K562 (cell line): ENCODE measurements at regions not wholly inside any gene's neighbourhood (a gene's known extent, or its start where the extent isn't known, plus 50 kb on each side); places are given as distances from the start of the nearest gene placed in this dataset.

Source experiments
- ATAC-seq: fragments of 200-7000 bp; cut with Tn5 transposase; 3 replicates; pipeline ENCODE4 v1.9.1; 2020; ENCODE audit warnings: moderate library complexity
- BruUV-seq: library from RNA; stranded (reverse); fragments of 400-500 nt; replicated peaks from 2 replicates; lab custom pipeline; 2021; lab: Mats Ljungman, UMichigan
- CTCF ChIA-PET: fragments of 300-600 bp; formaldehyde crosslinking; extraction: SDS; loops from one replicate; lab custom pipeline; 2021; ENCODE audit warnings: low intra/inter-chr PET ratio; lab: Yijun Ruan, JAX
- POLR2A ChIA-PET: fragments of 300-600, 350-650 bp; sonication (Branson Sonifier 250); formaldehyde crosslinking; extraction: SDS; loops from one replicate; lab custom pipeline; 2021; ENCODE audit warnings: antibody characterized with exemption, inconsistent platforms; lab: Yijun Ruan, JAX
- DNase-seq, 4 experiments: peaks; one replicate each; pipeline versions ENCODE4 v3.0.0 to v3.0.0-alpha.2; 2011 to 2018; ENCODE audit warnings: low spot score in 3 of 4, mixed read lengths in 3 of 4; ENCODE audit errors: extremely low read depth in 1 of 4
- FAIRE-seq: peaks from 2 replicates; lab custom pipeline; 2011; peaks lifted over from hg19 to GRCh38; lab: Jason Lieb, UNC
- H2AFZ ChIP-seq: 2 replicates; pipeline ENCODE4 v1.6.0; 2011; ENCODE audit warnings: low read depth, low read length, control low read depth, inconsistent platforms
- H3K27ac ChIP-seq: fragments of 200-600 bp; 3 replicates; pipeline ENCODE4 v1.8.0; 2011; ENCODE audit warnings: low read depth, mild to moderate bottlenecking, control low read depth, inconsistent platforms, low read length, moderate library complexity, mixed read lengths; ENCODE audit errors: extremely low read depth
- H3K27me3 ChIP-seq, 2 experiments: fragments of 300-600 bp in 1 of 2; 2 replicates in 1 of 2; 3 replicates in 1 of 2; pipeline versions ENCODE4 v1.6.0 to v1.8.0; 2011; ENCODE audit warnings: inconsistent platforms in 2 of 2, low read length in 2 of 2, mild to moderate bottlenecking in 1 of 2, mixed read lengths in 1 of 2, moderate library complexity in 1 of 2; ENCODE audit not compliant: control insufficient read depth in 2 of 2, insufficient read depth in 2 of 2
- H3K36me3 ChIP-seq: fragments of 300-600 bp; 3 replicates; pipeline ENCODE4 v1.8.0; 2011; ENCODE audit warnings: mild to moderate bottlenecking, low read length, inconsistent platforms; ENCODE audit not compliant: control insufficient read depth, insufficient read depth
- H3K4me1 ChIP-seq, 2 experiments: fragments of 200-600 bp in 1 of 2; replicated peaks in 1 of 2; 2 replicates in 1 of 2; 3 replicates in 1 of 2; pipeline versions ENCODE4 v1.5.1 to v1.8.0; 2011; ENCODE audit warnings: inconsistent platforms in 2 of 2, low read length in 2 of 2, mild to moderate bottlenecking in 1 of 2, mixed read lengths in 1 of 2, moderate library complexity in 1 of 2; ENCODE audit not compliant: control insufficient read depth in 2 of 2, insufficient read depth in 2 of 2
- H3K4me2 ChIP-seq: 2 replicates; pipeline ENCODE4 v1.6.1; 2011; ENCODE audit warnings: low read length, control low read depth, inconsistent platforms, mixed read lengths; ENCODE audit not compliant: insufficient read depth
- H3K4me3 ChIP-seq: fragments of 200-600 bp; sonication (generic), shearing (Covaris generic); 2 replicates; pipeline ENCODE4 v1.5.1; 2016; ENCODE audit warnings: control low read depth, inconsistent platforms
- H3K79me2 ChIP-seq: fragments of 200-600 bp; 3 replicates; pipeline ENCODE4 v1.8.0; 2011; ENCODE audit warnings: low read length, inconsistent platforms; ENCODE audit not compliant: control insufficient read depth, insufficient read depth
- H3K9ac ChIP-seq, 2 experiments: 2 replicates each; pipeline versions ENCODE4 v1.6.0 to v1.6.1; 2011; ENCODE audit warnings: low read depth in 2 of 2, low read length in 2 of 2, control low read depth in 1 of 2, inconsistent platforms in 1 of 2, mild to moderate bottlenecking in 1 of 2, mixed read lengths in 1 of 2; ENCODE audit not compliant: insufficient read depth in 1 of 2
- H3K9me1 ChIP-seq: one replicate; pipeline ENCODE4 v1.6.0; 2011; ENCODE audit warnings: inconsistent platforms, mild to moderate bottlenecking, low read length, moderate library complexity; ENCODE audit not compliant: control insufficient read depth, insufficient read depth
- H3K9me3 ChIP-seq: replicated peaks from 2 replicates; pipeline ENCODE4 v1.5.1; 2011; ENCODE audit warnings: low read depth, low read length, inconsistent platforms; ENCODE audit not compliant: control insufficient read depth, insufficient read depth
- H4K20me1 ChIP-seq: replicated peaks from 2 replicates; pipeline ENCODE4 v1.6.1; 2011; ENCODE audit warnings: low read length, inconsistent platforms, mixed read lengths; ENCODE audit not compliant: control insufficient read depth, insufficient read depth
- ADNP ChIP-seq: fragments of 200-800 bp; sonication (Bioruptor generic); IDR thresholded peaks from 2 replicates; pipeline ENCODE4 v1.6.1; 2016; ENCODE audit warnings: missing genetic modification characterization, missing compliant biosample characterization
- ARID1B ChIP-seq: fragments of 450-650 bp; IDR thresholded peaks from 2 replicates; pipeline ENCODE4 v1.6.1; 2016; ENCODE audit warnings: antibody characterized with exemption, mild to moderate bottlenecking, inconsistent platforms
- CBFA2T2 ChIP-seq: fragments of 450-650 bp; conservative IDR thresholded peaks from 2 replicates; pipeline ENCODE4 v1.6.1; 2017; ENCODE audit warnings: mild to moderate bottlenecking
- CBFA2T3 ChIP-seq: fragments of 450-650 bp; IDR thresholded peaks from 2 replicates; pipeline ENCODE4 v1.6.1; 2017
- CREBBP ChIP-seq: IDR thresholded peaks from one replicate; pipeline ENCODE4 v1.6.1; 2012; ENCODE audit warnings: low read depth, mild to moderate bottlenecking, control low read depth, inconsistent platforms, low read length
- EP300 ChIP-seq: IDR thresholded peaks from 2 replicates; pipeline ENCODE4 v1.6.1; 2012; ENCODE audit warnings: low read length, improper control_type of control experiment
- FOSL1 ChIP-seq: fragments of 200-800 bp; sonication (Bioruptor generic); conservative IDR thresholded peaks from 2 replicates; pipeline ENCODE4 v1.6.1; 2016; ENCODE audit warnings: missing genetic modification characterization, missing compliant biosample characterization
- FOXP1 ChIP-seq: sonication (generic); formaldehyde crosslinking; IDR thresholded peaks from 2 replicates; pipeline ENCODE4 v1.8.0; 2022; ENCODE audit warnings: mild to moderate bottlenecking, missing genetic modification reagents
- GTF2F1 ChIP-seq: IDR thresholded peaks from 2 replicates; pipeline ENCODE4 v1.6.1; 2011; ENCODE audit warnings: low read depth, low read length, improper control_type of control experiment
- HMBOX1 ChIP-seq: sonication (generic); IDR thresholded peaks from 2 replicates; pipeline ENCODE4 v1.6.1; 2016
- KDM1A ChIP-seq, 2 experiments: fragments of 450-650 bp; IDR thresholded peaks; 2 replicates each; pipeline ENCODE4 v1.6.1; 2016; ENCODE audit warnings: mild to moderate bottlenecking in 2 of 2
- MEIS2 ChIP-seq: fragments of 450-650 bp; IDR thresholded peaks from 2 replicates; pipeline ENCODE4 v1.6.1; 2014; ENCODE audit warnings: mild to moderate bottlenecking; ENCODE audit not compliant: partially characterized antibody
- PKNOX1 ChIP-seq: fragments of 450-650 bp; IDR thresholded peaks from 2 replicates; pipeline ENCODE4 v1.6.1; 2016
- POLR2AphosphoS5 ChIP-seq: IDR thresholded peaks from 2 replicates; pipeline ENCODE4 v1.6.1; 2011; ENCODE audit warnings: mild to moderate bottlenecking, low read depth, low read length, moderate library complexity; ENCODE audit not compliant: control insufficient read depth, insufficient read depth
- RAD51 ChIP-seq: fragments of 450-650 bp; IDR thresholded peaks from 2 replicates; pipeline ENCODE4 v1.7.1; 2016; ENCODE audit warnings: low read depth, mild to moderate bottlenecking, borderline replicate concordance
- RCOR1 ChIP-seq, 2 experiments: IDR thresholded peaks; 2 replicates each; pipeline ENCODE4 v1.6.1; 2012; ENCODE audit warnings: low read depth in 2 of 2, low read length in 2 of 2, borderline replicate concordance in 1 of 2, improper control_type of control experiment in 1 of 2
- SMARCE1 ChIP-seq: fragments of 450-650 bp; IDR thresholded peaks from 2 replicates; pipeline ENCODE4 v1.7.1; 2016; ENCODE audit warnings: mild to moderate bottlenecking
- TAF1 ChIP-seq: IDR thresholded peaks from 2 replicates; pipeline ENCODE4 v1.6.1; 2011; ENCODE audit warnings: mild to moderate bottlenecking, low read length, moderate library complexity; ENCODE audit not compliant: insufficient read depth, control insufficient read depth, severe bottlenecking; ENCODE audit errors: extremely low read depth
- TAL1 ChIP-seq: fragments of 450-650 bp; IDR thresholded peaks from 2 replicates; pipeline ENCODE4 v1.6.1; 2016; ENCODE audit warnings: mild to moderate bottlenecking
- TEAD4 ChIP-seq, 2 experiments: sonication (generic) in 1 of 2; formaldehyde crosslinking in 1 of 2; IDR thresholded peaks; 2 replicates each; pipeline versions ENCODE4 v1.6.1 to v1.8.0; 2012 to 2022; ENCODE audit warnings: borderline replicate concordance in 1 of 2, inconsistent platforms in 1 of 2, low read length in 1 of 2, mild to moderate bottlenecking in 1 of 2, missing genetic modification reagents in 1 of 2
- TRIM24 ChIP-seq, 2 experiments: fragments of 450-650 bp; IDR thresholded peaks; 2 replicates each; pipeline ENCODE4 v1.6.1; 2016
- U2AF1 ChIP-seq: fragments of 200-400 bp; formaldehyde crosslinking; optimal IDR thresholded peaks from 2 replicates; pipeline ENCODE3; 2017; ENCODE audit warnings: mild to moderate bottlenecking, low read depth, low read length, moderate library complexity
- WGBS: fragments of 100-300 bp; shearing (Covaris generic); methylation state at CpG from one replicate; pipeline ENCODE4 v1.1.6; 2016; ENCODE audit warnings: low coverage, mixed read lengths; ENCODE audit not compliant: insufficient coverage; ENCODE audit errors: missing lambda C conversion rate; 5-methylcytosine and 5-hydroxymethylcytosine counted together
- in situ Hi-C: fragments of 300-500 bp; cut with MboI; formaldehyde crosslinking; loops from 4 replicates; pipeline ENCODE4 v1.15.0; 2018; ENCODE audit warnings: inconsistent platforms, mixed read lengths
- intact Hi-C: fragments of 100-400 bp; cut with micrococcal nuclease; formaldehyde crosslinking; loops from 2 replicates; pipeline ENCODE4 v1.14.2; 2022

- peak overlapping the region; percentile 74 for H3K27ac ChIP-seq
- no peaks in the 10 kb centered on the region for H3K27me3 ChIP-seq
- peak overlapping the region; percentile 7; the same call in 1 of the 2 replicates for H3K4me2 ChIP-seq
- FAIRE-seq (peak; percentile 86), DNase-seq (peak; percentile 28 to 57 (median 37)), ATAC-seq (peak; percentile 88)
- no peak overlapping the region for H2AFZ ChIP-seq
- 0% methylated on average over 3 of the region's 3 CpGs for WGBS
- POLR2A ChIA-PET: no interaction called here
- peak overlapping the region in 1 of 2 experiments; percentile 35; a peak in 1 of 4 replicates for H3K9ac ChIP-seq
- H3K4me3 ChIP-seq: no peak overlapping the region
- in situ Hi-C loops (no loop called here), intact Hi-C loops (no loop called here)
- peaks cover 6% of the 10 kb centered on the region; the same call in 1 of the 2 replicates for H3K9me3 ChIP-seq
- H4K20me1 ChIP-seq: no peaks in the 10 kb centered on the region
- CTCF ChIA-PET: no interaction called here
- H3K79me2 ChIP-seq: no peaks in the 10 kb centered on the region
- H3K4me1 ChIP-seq: peaks cover 0 to 10% of the 10 kb centered on the region in 2 experiments; a peak in 2 of 5 replicates
- H3K9me1 ChIP-seq: no peaks in the 10 kb centered on the region
- H3K36me3 ChIP-seq: no peaks in the 10 kb centered on the region
- no TSS peak for BruUV-seq
- no peak for TF ChIP-seq FOXP1 (CRISPR knock-in tag)
- TF ChIP-seq RAD51: no peak
- peak; percentile 84 for TF ChIP-seq CBFA2T2
- TF ChIP-seq U2AF1: no peak
- peak; percentile 80 for TF ChIP-seq TAL1
- TF ChIP-seq KDM1A (IDR thresholded peaks at IDR 0.05): peak in 1 of 2 experiments; percentile 29; a peak in 1 of 4 replicates
- TF ChIP-seq PKNOX1: peak; percentile 52
- peak in 1 of 2 experiments; percentile 37; a peak in 1 of 4 replicates for TF ChIP-seq RCOR1 (IDR thresholded peaks at IDR 0.05; ENCODE audit: borderline replicate concordance in 1 of 2, low read depth in 2 of 2, low read length in 2 of 2)
- TF ChIP-seq ARID1B: peak; percentile 90
- TF ChIP-seq HMBOX1: peak; percentile 99
- peak; percentile 85 for TF ChIP-seq TEAD4 (IDR thresholded peaks at IDR 0.05; ENCODE audit: low read length)
- TF ChIP-seq TEAD4 (CRISPR knock-in tag; IDR thresholded peaks at IDR 0.05; ENCODE audit: borderline replicate concordance): no peak
- peak; percentile 62 for TF ChIP-seq EP300
- TF ChIP-seq SMARCE1: peak; percentile 35; the same call in 1 of the 2 replicates
- no peak for TF ChIP-seq CREBBP
- peak; percentile 23 for TF ChIP-seq TAF1
- TF ChIP-seq MEIS2: peak; percentile 59
- no peak for TF ChIP-seq GTF2F1
- TF ChIP-seq POLR2AphosphoS5: peak; percentile 35; the same call in 1 of the 2 replicates
- TF ChIP-seq FOSL1: peak; percentile 26; the same call in 1 of the 2 replicates
- TF ChIP-seq TRIM24 (IDR thresholded peaks at IDR 0.05): peak; percentile 60 to 69; a peak in 2 of 4 replicates
- peak; percentile 35; the same call in 1 of the 2 replicates for TF ChIP-seq ADNP (tag)
- TF ChIP-seq CBFA2T3: peak; percentile 91
Observed at GRCh38 chr4:137968956-137969678, 273.0 kb downstream of the SLC7A11 start.
